Lower leg skin (tissue), 4 donors: ENCODE measurements at regions not wholly inside any gene's neighbourhood (a gene's known extent, or its start where the extent isn't known, plus 50 kb on each side); places are given as distances from the start of the nearest gene placed in this dataset.

Experiments used
- DNase-seq, 2 donors: peaks; one replicate each; pipeline ENCODE4 v3.0.0-alpha.2; 2019; ENCODE audit warnings: low spot score in 2 of 2
- H3K4me3 ChIP-seq: fragments of 200-600 bp; sonication (generic); 2 replicates; pipeline ENCODE4 v1.5.1; 2017; ENCODE audit warnings: mild to moderate bottlenecking, low read depth; ENCODE audit not compliant: poor library complexity, severe bottlenecking
- CTCF ChIP-seq, 3 donors: fragments of 450-650 bp; IDR thresholded peaks; one replicate each; pipeline ENCODE4 v1.5.1; 2016; ENCODE audit warnings: antibody characterized with exemption in 3 of 3, mild to moderate bottlenecking in 3 of 3, moderate library complexity in 2 of 3
- POLR2A ChIP-seq, 2 donors: fragments of 450-650 bp; IDR thresholded peaks; one replicate each; pipeline ENCODE4 v1.6.1; 2016 to 2017; ENCODE audit warnings: antibody characterized with exemption in 2 of 2, mild to moderate bottlenecking in 1 of 2, moderate library complexity in 1 of 2
- WGBS, 2 donors: methylation state at CpG; one replicate each; pipeline ENCODE4 v1.1.5; 2018; 5-methylcytosine and 5-hydroxymethylcytosine counted together
- intact Hi-C: fragments of 100-400 bp; cut with DNase I; formaldehyde crosslinking; loops from one replicate; pipeline ENCODE4 v1.15.0; 2023; ENCODE audit warnings: low total_unique reads

- WGBS, 2 donors = 79 to 85% methylated on average over 14 of the region's 14 CpGs
- intact Hi-C loops = no loop called here
- no peak for DNase-seq
- no peak overlapping the region for H3K4me3 ChIP-seq
- TF ChIP-seq POLR2A (IDR thresholded peaks at IDR 0.05) (no peak), CTCF (IDR thresholded peaks at IDR 0.05) (no peak)
Observed at GRCh38 chr13:77975358-77976042, 56.9 kb upstream of the EDNRB start.

GRCh38 chr13:77969299-77969698 is 50.7 kb upstream of the EDNRB start:
- TF ChIP-seq CTCF (IDR thresholded peaks at IDR 0.05) = no peak
- no peak for TF ChIP-seq POLR2A (IDR thresholded peaks at IDR 0.05)
- 52 to 65% methylated on average over 5 of the region's 5 CpGs for WGBS, 2 donors
- intact Hi-C loops = no loop called here
- no peak for DNase-seq
- no peak overlapping the region for H3K4me3 ChIP-seq
